Loucy (cell line): ENCODE measurements at regions not wholly inside any gene's neighbourhood (a gene's known extent, or its start where the extent isn't known, plus 50 kb on each side); places are given as distances from the start of the nearest gene placed in this dataset.
"Not testable (repeated sequence)": the region's sequence is repeated elsewhere in the genome, so short reads cannot be mapped to it uniquely, and the experiment has no call there.

Experiments used
- H2AFZ ChIP-seq: fragments of 200-600 bp; sonication (generic); 2 replicates; pipeline ENCODE4 v1.6.0; 2016; ENCODE audit warnings: antibody characterized with exemption, mild to moderate bottlenecking, low read length, moderate library complexity
- H3F3A ChIP-seq: fragments of 200-600 bp; 2 replicates; pipeline ENCODE4 v1.6.0; 2016; ENCODE audit warnings: antibody characterized with exemption, low read depth, mild to moderate bottlenecking
- H3K27me3 ChIP-seq: fragments of 200-600 bp; sonication (generic); 2 replicates; pipeline ENCODE4 v1.6.1; 2014; ENCODE audit warnings: low read length, mild to moderate bottlenecking; ENCODE audit not compliant: insufficient read depth, poor library complexity, severe bottlenecking
- H3K36me3 ChIP-seq: fragments of 200-600 bp; sonication (generic); 2 replicates; pipeline ENCODE4 v1.6.1; 2016; ENCODE audit warnings: low read length; ENCODE audit not compliant: insufficient read depth
- H3K4me1 ChIP-seq: fragments of 200-600 bp; sonication (generic); 2 replicates; pipeline ENCODE4 v1.5.1; 2014; ENCODE audit warnings: low read length, mild to moderate bottlenecking; ENCODE audit not compliant: insufficient read depth, poor library complexity, severe bottlenecking
- H3K4me2 ChIP-seq: fragments of 200-600 bp; sonication (generic); 2 replicates; pipeline ENCODE4 v1.6.0; 2014; ENCODE audit warnings: antibody characterized with exemption, low read length, low read depth, mild to moderate bottlenecking; ENCODE audit not compliant: poor library complexity, severe bottlenecking
- H3K4me3 ChIP-seq: fragments of 200-600 bp; sonication (generic); 2 replicates; pipeline ENCODE4 v1.5.1; 2014; ENCODE audit warnings: low read length, mild to moderate bottlenecking, mixed read lengths; ENCODE audit not compliant: poor library complexity, severe bottlenecking
- H3K79me2 ChIP-seq: fragments of 200-600 bp; sonication (generic); 2 replicates; pipeline ENCODE4 v1.6.1; 2014; ENCODE audit warnings: low read length; ENCODE audit not compliant: insufficient read depth
- H3K9ac ChIP-seq: fragments of 200-600 bp; sonication (generic); 2 replicates; pipeline ENCODE4 v1.6.0; 2014; ENCODE audit warnings: mild to moderate bottlenecking, low read depth, low read length, moderate library complexity; ENCODE audit not compliant: poor library complexity, severe bottlenecking
- H3K9me2 ChIP-seq: fragments of 200-600 bp; sonication (generic); replicated peaks from 2 replicates; pipeline ENCODE4 v1.6.1; 2016; ENCODE audit warnings: low read depth, low read length, mixed read lengths
- H3K9me3 ChIP-seq: fragments of 200-600 bp; sonication (generic); 2 replicates; pipeline ENCODE4 v1.6.1; 2014; ENCODE audit warnings: mild to moderate bottlenecking, antibody characterized with exemption, low read length, low read depth; ENCODE audit not compliant: insufficient read depth
- H4K20me1 ChIP-seq: fragments of 200-600 bp; sonication (generic); 2 replicates; pipeline ENCODE4 v1.6.0; 2014; ENCODE audit warnings: antibody characterized with exemption, low read length, mild to moderate bottlenecking; ENCODE audit not compliant: insufficient read depth, poor library complexity, severe bottlenecking

DNA sequence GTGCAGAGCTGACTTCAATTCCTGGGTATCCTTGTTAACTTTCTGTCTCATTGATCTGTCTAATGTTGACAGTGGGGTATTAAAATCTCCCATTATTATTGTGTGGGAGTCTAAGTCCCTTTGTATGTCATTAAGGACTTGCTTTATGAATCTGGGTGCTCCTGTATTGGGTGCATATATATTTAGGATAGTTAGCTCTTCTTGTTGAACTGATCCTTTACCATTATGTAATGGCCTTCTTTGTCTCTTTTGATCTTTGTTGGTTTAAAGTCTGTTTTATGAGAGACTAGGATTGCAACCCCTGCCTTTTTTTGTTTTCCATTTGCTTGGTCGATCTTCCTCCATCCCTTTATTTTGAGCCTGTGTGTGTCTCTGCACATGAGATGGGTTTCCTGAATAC, 5269.5 kb upstream of the TPTE start:
- not testable (repeated sequence) for H3K27me3 ChIP-seq, H3K79me2 ChIP-seq, H4K20me1 ChIP-seq, H3F3A ChIP-seq, H3K4me3 ChIP-seq, H3K9ac ChIP-seq, H2AFZ ChIP-seq, H3K4me1 ChIP-seq, H3K4me2 ChIP-seq, H3K9me2 ChIP-seq, H3K36me3 ChIP-seq, H3K9me3 ChIP-seq
